MM.1S (cell line): ENCODE measurements at regions not wholly inside any gene's neighbourhood (a gene's known extent, or its start where the extent isn't known, plus 50 kb on each side); places are given as distances from the start of the nearest gene placed in this dataset.

ENCODE experiments used
- DNase-seq: peaks from one replicate; pipeline ENCODE4 v3.0.0-alpha.2; 2015
- H2AFZ ChIP-seq: fragments of 300-600 bp; sonication (generic); 2 replicates; pipeline ENCODE4 v1.6.0; 2016; ENCODE audit warnings: antibody characterized with exemption, low read length
- H3F3A ChIP-seq: fragments of 300-600 bp; sonication (generic); 2 replicates; pipeline ENCODE4 v1.6.1; 2016; ENCODE audit warnings: mild to moderate bottlenecking, antibody characterized with exemption, low read length, moderate library complexity, mixed read lengths; ENCODE audit not compliant: insufficient read depth
- H3K27ac ChIP-seq: fragments of 300-600 bp; sonication (generic); 2 replicates; pipeline ENCODE4 v1.5.1; 2016; ENCODE audit warnings: mild to moderate bottlenecking, low read length
- H3K27me3 ChIP-seq: fragments of 300-600 bp; sonication (generic); replicated peaks from 2 replicates; pipeline ENCODE4 v1.6.0; 2016; ENCODE audit warnings: low read length; ENCODE audit not compliant: insufficient read depth
- H3K36me3 ChIP-seq: fragments of 300-600 bp; sonication (generic); replicated peaks from 2 replicates; pipeline ENCODE4 v1.6.1; 2016; ENCODE audit warnings: mild to moderate bottlenecking, low read length, mixed read lengths; ENCODE audit not compliant: insufficient read depth
- H3K4me1 ChIP-seq: fragments of 300-600 bp; sonication (generic); 2 replicates; pipeline ENCODE4 v1.6.1; 2016; ENCODE audit warnings: low read length, mixed read lengths
- H3K4me2 ChIP-seq: fragments of 300-600 bp; sonication (generic); 2 replicates; pipeline ENCODE4 v1.6.0; 2016; ENCODE audit warnings: low read depth, low read length
- H3K4me3 ChIP-seq: fragments of 300-600 bp; sonication (generic); 2 replicates; pipeline ENCODE4 v1.5.1; 2016; ENCODE audit warnings: low read length, mixed read lengths
- H3K79me2 ChIP-seq: fragments of 300-600 bp; sonication (generic); 2 replicates; pipeline ENCODE4 v1.6.1; 2016; ENCODE audit warnings: mixed run types, low read length, mixed read lengths
- H3K9ac ChIP-seq: fragments of 300-600 bp; sonication (generic); 2 replicates; pipeline ENCODE4 v1.6.1; 2016; ENCODE audit warnings: low read length, mixed read lengths
- H3K9me2 ChIP-seq: fragments of 300-600 bp; sonication (generic); replicated peaks from 2 replicates; pipeline ENCODE4 v1.6.1; 2016; ENCODE audit warnings: mild to moderate bottlenecking, low read length, mixed read lengths; ENCODE audit not compliant: insufficient read depth
- H3K9me3 ChIP-seq: fragments of 300-600 bp; sonication (generic); replicated peaks from 2 replicates; pipeline ENCODE4 v1.6.1; 2016; ENCODE audit warnings: mild to moderate bottlenecking, low read length, mixed read lengths; ENCODE audit not compliant: insufficient read depth
- H4K20me1 ChIP-seq: fragments of 300-600 bp; sonication (generic); 2 replicates; pipeline ENCODE4 v1.6.1; 2016; ENCODE audit warnings: mild to moderate bottlenecking, low read length, moderate library complexity, mixed read lengths; ENCODE audit not compliant: insufficient read depth
- CTCF ChIP-seq: fragments of 300-600 bp; sonication (generic); IDR thresholded peaks from 2 replicates; pipeline ENCODE4 v1.5.1; 2016; ENCODE audit warnings: antibody characterized with exemption, low read length, mixed read lengths
- EZH2 ChIP-seq: fragments of 300-600 bp; sonication (generic); optimal IDR thresholded peaks from 2 replicates; pipeline ENCODE3; 2017; ENCODE audit warnings: low read depth, mild to moderate bottlenecking, antibody characterized with exemption, low read length, mixed read lengths
- EZH2phosphoT487 ChIP-seq: fragments of 300-600 bp; sonication (generic); IDR thresholded peaks from 2 replicates; pipeline ENCODE4 v1.6.1; 2018; ENCODE audit warnings: antibody characterized with exemption, low read length

- TF ChIP-seq EZH2 (no peak), CTCF (no peak)
- H3K27me3 ChIP-seq = no peaks in the 10 kb centered on the region
- no peak overlapping the region for H3K4me2 ChIP-seq
- no peaks in the 10 kb centered on the region for H3K4me1 ChIP-seq
- H3F3A ChIP-seq = no peaks in the 10 kb centered on the region
- H3K9ac ChIP-seq = no peak overlapping the region
- H3K9me3 ChIP-seq = no peaks in the 10 kb centered on the region
- DNase-seq = no peak
- no peaks in the 10 kb centered on the region for H3K9me2 ChIP-seq
- H4K20me1 ChIP-seq = no peaks in the 10 kb centered on the region
- no peaks in the 10 kb centered on the region for H3K79me2 ChIP-seq
- H2AFZ ChIP-seq = no peak overlapping the region
- H3K27ac ChIP-seq = no peak overlapping the region
- H3K4me3 ChIP-seq = no peak overlapping the region
- H3K36me3 ChIP-seq = no peaks in the 10 kb centered on the region
Observed at GRCh38 chr2:200738590-200738989, 73.1 kb upstream of the BZW1 start.

- no peaks in the 10 kb centered on the region for H3K4me1 ChIP-seq
- no peaks in the 10 kb centered on the region for H3K36me3 ChIP-seq
- no peaks in the 10 kb centered on the region for H3K79me2 ChIP-seq
- H3F3A ChIP-seq = no peaks in the 10 kb centered on the region
- H3K9ac ChIP-seq = no peak overlapping the region
- H3K4me2 ChIP-seq = no peak overlapping the region
- H3K27me3 ChIP-seq = no peaks in the 10 kb centered on the region
- H3K9me2 ChIP-seq = no peaks in the 10 kb centered on the region
- TF ChIP-seq EZH2phosphoT487 (no peak), EZH2 (no peak), CTCF (no peak)
- no peak overlapping the region for H3K27ac ChIP-seq
- no peak overlapping the region for H2AFZ ChIP-seq
- H3K4me3 ChIP-seq = no peak overlapping the region
- DNase-seq = no peak
- no peaks in the 10 kb centered on the region for H4K20me1 ChIP-seq
- H3K9me3 ChIP-seq = no peaks in the 10 kb centered on the region
Observed at GRCh38 chr2:200740907-200741306, 70.8 kb upstream of the BZW1 start.

- H3K27ac ChIP-seq = no peak overlapping the region
- no peaks in the 10 kb centered on the region for H3K4me1 ChIP-seq
- no peak overlapping the region for H3K4me3 ChIP-seq
- H3F3A ChIP-seq = no peaks in the 10 kb centered on the region
- H3K9me3 ChIP-seq = no peaks in the 10 kb centered on the region
- no peaks in the 10 kb centered on the region for H3K79me2 ChIP-seq
- no peaks in the 10 kb centered on the region for H3K27me3 ChIP-seq
- no peaks in the 10 kb centered on the region for H3K9me2 ChIP-seq
- no peak overlapping the region for H3K9ac ChIP-seq
- no peaks in the 10 kb centered on the region for H3K36me3 ChIP-seq
- H3K4me2 ChIP-seq = no peak overlapping the region
- no peak for DNase-seq
- H2AFZ ChIP-seq = no peak overlapping the region
- TF ChIP-seq EZH2 (no peak), EZH2phosphoT487 (no peak), CTCF (no peak)
- no peaks in the 10 kb centered on the region for H4K20me1 ChIP-seq
Observed at GRCh38 chr2:200741468-200742202, 70.1 kb upstream of the BZW1 start.
